ENCODE measurements at regions not wholly inside any gene's neighbourhood (a gene's known extent, or its start where the extent isn't known, plus 50 kb on each side); places are given as distances from the start of the nearest gene placed in this dataset.

GRCh38 chr1:19010503-19010902 lies 54.0 kb upstream of the IFFO2 start:
- Histone ChIP-seq H3K4me2 (no peak overlapping the region), H3K27me3 (ENCODE audit: insufficient read depth, low read depth) (peaks cover 61% of the 10 kb centered on the region), H2AFZ (ENCODE audit: low read depth) (no peak overlapping the region), H3K27ac (no peak overlapping the region), H3K9ac (no peak overlapping the region), H3K4me1 (ENCODE audit: low read depth, poor library complexity, severe bottlenecking) (no peaks in the 10 kb centered on the region), H4K20me1 (ENCODE audit: insufficient read depth) (no peaks in the 10 kb centered on the region), H3K79me2 (ENCODE audit: insufficient read depth, low read depth) (no peaks in the 10 kb centered on the region), H3K36me3 (ENCODE audit: insufficient read depth) (no peaks in the 10 kb centered on the region), H3K4me3 (IDR thresholded peaks at IDR 0.05; ENCODE audit: insufficient read depth, low read depth, low read length) (no peak overlapping the region)
- TF ChIP-seq CTCF (conservative IDR thresholded peaks at IDR 0.05; ENCODE audit: low read depth, low read length) = no peak

- Histone ChIP-seq H3K79me2 (ENCODE audit: insufficient read depth, low read depth) (no peaks in the 10 kb centered on the region), H3K4me1 (ENCODE audit: low read depth, poor library complexity, severe bottlenecking) (no peaks in the 10 kb centered on the region), H4K20me1 (ENCODE audit: insufficient read depth) (no peaks in the 10 kb centered on the region), H3K4me3 (IDR thresholded peaks at IDR 0.05; ENCODE audit: insufficient read depth, low read depth, low read length) (no peak overlapping the region), H2AFZ (ENCODE audit: low read depth) (no peak overlapping the region), H3K36me3 (ENCODE audit: insufficient read depth) (no peaks in the 10 kb centered on the region), H3K4me2 (no peak overlapping the region), H3K27ac (no peak overlapping the region), H3K27me3 (ENCODE audit: insufficient read depth, low read depth) (peaks cover 63% of the 10 kb centered on the region), H3K9ac (no peak overlapping the region)
- no peak for TF ChIP-seq CTCF (conservative IDR thresholded peaks at IDR 0.05; ENCODE audit: low read depth, low read length)
Measured at GRCh38 chr1:19009882-19010321, 53.4 kb upstream of the IFFO2 start.

- H3K4me2 ChIP-seq = no peak overlapping the region
Measured at GRCh38 chr1:19009126-19009881, 52.8 kb upstream of the IFFO2 start.

GRCh38 chr1:19007491-19008441 lies 51.3 kb upstream of the IFFO2 start:
- no peaks in the 10 kb centered on the region for H3K4me1 ChIP-seq (ENCODE audit: low read depth, poor library complexity, severe bottlenecking)
- H3K79me2 ChIP-seq (ENCODE audit: insufficient read depth, low read depth) = no peaks in the 10 kb centered on the region
- no peak for TF ChIP-seq CTCF (conservative IDR thresholded peaks at IDR 0.05; ENCODE audit: low read depth, low read length)
- no peak overlapping the region for H3K4me2 ChIP-seq
- no peaks in the 10 kb centered on the region for H3K36me3 ChIP-seq (ENCODE audit: insufficient read depth)
- H3K27me3 ChIP-seq (ENCODE audit: insufficient read depth, low read depth) = peaks cover 53% of the 10 kb centered on the region
- H3K9ac ChIP-seq = no peak overlapping the region
- H3K27ac ChIP-seq = no peak overlapping the region
- no peak overlapping the region for H2AFZ ChIP-seq (ENCODE audit: low read depth)
- H4K20me1 ChIP-seq (ENCODE audit: insufficient read depth) = no peaks in the 10 kb centered on the region
- H3K4me3 ChIP-seq (IDR thresholded peaks at IDR 0.05; ENCODE audit: insufficient read depth, low read depth, low read length) = no peak overlapping the region

More at GRCh38 chr1:19009126-19009881, 52.8 kb upstream of the IFFO2 start:
- no peaks in the 10 kb centered on the region for H3K79me2 ChIP-seq (ENCODE audit: insufficient read depth, low read depth)
- peaks cover 60% of the 10 kb centered on the region for H3K27me3 ChIP-seq (ENCODE audit: insufficient read depth, low read depth)
- no peaks in the 10 kb centered on the region for H3K4me1 ChIP-seq (ENCODE audit: low read depth, poor library complexity, severe bottlenecking)
- H3K36me3 ChIP-seq (ENCODE audit: insufficient read depth) = no peaks in the 10 kb centered on the region
- H3K9ac ChIP-seq = no peak overlapping the region
- no peak overlapping the region for H2AFZ ChIP-seq (ENCODE audit: low read depth)
- no peak overlapping the region for H3K27ac ChIP-seq
- H4K20me1 ChIP-seq (ENCODE audit: insufficient read depth) = no peaks in the 10 kb centered on the region
- no peak for TF ChIP-seq CTCF (conservative IDR thresholded peaks at IDR 0.05; ENCODE audit: low read depth, low read length)
- no peak overlapping the region for H3K4me3 ChIP-seq (IDR thresholded peaks at IDR 0.05; ENCODE audit: insufficient read depth, low read depth, low read length)

All from KMS-11 (cell line).